GM19239 (cell line): ENCODE measurements at regions not wholly inside any gene's neighbourhood (a gene's known extent, or its start where the extent isn't known, plus 50 kb on each side); places are given as distances from the start of the nearest gene placed in this dataset.

Experiments
- DNase-seq: peaks from one replicate; pipeline ENCODE4 v3.0.0; 2011; ENCODE audit warnings: low spot score; ENCODE audit not compliant: insufficient read length
- FAIRE-seq: peaks from 2 replicates; lab custom pipeline; 2011; peaks lifted over from hg19 to GRCh38; lab: Jason Lieb, UNC

GRCh38 chr6:165929607-165930006 is 238.0 kb downstream of the TBXT start:
- FAIRE-seq (no peak), DNase-seq (no peak)

GRCh38 chr6:165926378-165926777 is 241.3 kb downstream of the TBXT start:
- no peak for DNase-seq
- FAIRE-seq, result no peak

- no peak for DNase-seq
- no peak for FAIRE-seq
These were observed 242.0 kb downstream of the TBXT start for GRCh38 chr6:165925474-165926156.

GRCh38 chr6:165922309-165922794 is 245.3 kb downstream of the TBXT start:
- no peak for DNase-seq
- no peak for FAIRE-seq

GRCh38 chr6:165920896-165921671 is 246.6 kb downstream of the TBXT start:
- FAIRE-seq (no peak), DNase-seq (no peak)

- no peak for DNase-seq
- FAIRE-seq, result no peak
These were observed 250.1 kb downstream of the TBXT start for GRCh38 chr6:165917576-165917975.

GRCh38 chr6:165915022-165915770 is 252.2 kb upstream of the PDE10A start:
- DNase-seq (no peak), FAIRE-seq (no peak)

GRCh38 chr6:165913676-165914570 is 250.9 kb upstream of the PDE10A start:
- DNase-seq, result no peak
- no peak for FAIRE-seq

GRCh38 chr6:165910184-165910966 is 247.3 kb upstream of the PDE10A start:
- FAIRE-seq (no peak), DNase-seq (no peak)

- DNase-seq, result no peak
- FAIRE-seq, result no peak
These were observed 243.7 kb upstream of the PDE10A start for GRCh38 chr6:165906736-165907135.

GRCh38 chr6:165905744-165906143 is 242.7 kb upstream of the PDE10A start:
- no peak for FAIRE-seq
- DNase-seq, result no peak

- FAIRE-seq, result no peak
- DNase-seq, result no peak
These were observed 237.9 kb upstream of the PDE10A start for GRCh38 chr6:165900970-165901369.

- FAIRE-seq (no peak), DNase-seq (no peak)
These were observed 236.6 kb upstream of the PDE10A start for GRCh38 chr6:165899611-165900010.

GRCh38 chr6:165895421-165896165 is 232.6 kb upstream of the PDE10A start:
- FAIRE-seq (no peak), DNase-seq (no peak)

- DNase-seq (no peak), FAIRE-seq (no peak)
These were observed 231.3 kb upstream of the PDE10A start for GRCh38 chr6:165894171-165894825.

GRCh38 chr6:165893431-165893830 is 230.4 kb upstream of the PDE10A start:
- DNase-seq (no peak), FAIRE-seq (no peak)

GRCh38 chr6:165891320-165891719 is 228.3 kb upstream of the PDE10A start:
- FAIRE-seq, result no peak
- DNase-seq, result no peak

GRCh38 chr6:165890404-165890735 is 227.3 kb upstream of the PDE10A start:
- no peak for FAIRE-seq
- DNase-seq, result no peak
